ENCODE measurements at regions not wholly inside any gene's neighbourhood (a gene's known extent, or its start where the extent isn't known, plus 50 kb on each side); places are given as distances from the start of the nearest gene placed in this dataset.

DNA sequence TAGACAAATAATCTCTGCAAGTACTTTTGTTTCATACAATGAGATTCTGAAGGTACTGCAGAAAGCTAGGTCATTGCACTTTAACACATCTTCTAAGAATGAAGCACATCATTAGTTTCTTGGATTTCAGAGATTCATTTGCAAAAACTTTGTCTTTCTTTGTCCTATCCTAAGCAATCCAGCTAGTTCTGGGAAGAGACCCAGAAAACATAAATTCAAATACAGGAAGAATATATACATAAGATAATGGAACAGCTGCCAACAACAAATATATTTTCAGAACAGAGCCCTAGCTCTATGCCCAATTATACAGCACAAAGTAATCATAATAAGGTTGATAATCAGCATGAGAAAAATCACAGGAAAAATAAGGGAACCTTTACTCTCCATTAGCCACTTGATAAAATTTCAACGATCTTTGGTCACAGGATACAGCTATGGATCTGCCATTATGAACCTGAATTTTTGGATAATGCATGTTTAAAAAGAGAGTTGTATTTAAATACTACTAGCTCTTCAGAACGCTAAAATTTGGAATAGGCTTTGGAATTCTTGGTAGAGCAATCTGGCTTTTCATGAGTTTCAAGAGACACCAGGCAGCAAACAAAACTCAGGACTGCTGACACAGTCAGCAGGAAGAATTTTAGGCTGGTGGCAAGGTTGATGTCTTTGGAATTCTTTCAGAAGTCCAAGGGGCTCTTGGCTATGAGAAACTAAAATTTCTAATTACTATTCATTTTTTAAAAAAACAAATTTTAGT lies 250.4 kb upstream of the SMIM21 start:
- no peak for DNase-seq (ENCODE audit: low read depth)

- DNase-seq (ENCODE audit: low read depth) = no peak
Observed at GRCh38 chr18:75660932-75661331, 233.4 kb upstream of the SMIM21 start.

- no peak for DNase-seq (ENCODE audit: low read depth)
Observed at GRCh38 chr18:75659535-75660023, 232.1 kb upstream of the SMIM21 start.

DNA sequence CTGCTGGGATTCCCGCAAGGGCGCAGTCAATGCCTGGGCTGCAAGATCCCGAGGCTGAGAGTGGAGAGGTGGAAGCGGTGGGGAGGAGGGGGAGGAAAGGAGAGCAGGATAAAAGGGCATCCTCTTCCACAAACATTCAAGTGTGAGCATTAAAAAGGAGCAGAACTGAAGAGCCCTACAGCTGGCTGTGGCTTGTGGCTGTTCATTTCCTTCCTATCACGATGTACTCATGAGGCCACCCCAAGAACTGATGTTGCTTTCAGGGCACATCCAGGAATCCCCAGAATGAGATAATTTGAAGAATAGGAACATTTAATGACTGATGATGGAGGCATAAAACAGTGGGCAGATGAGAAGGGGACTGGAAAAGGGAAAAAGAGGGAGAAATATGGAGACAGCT lies 230.8 kb upstream of the SMIM21 start:
- no peak for DNase-seq (ENCODE audit: low read depth)

DNA sequence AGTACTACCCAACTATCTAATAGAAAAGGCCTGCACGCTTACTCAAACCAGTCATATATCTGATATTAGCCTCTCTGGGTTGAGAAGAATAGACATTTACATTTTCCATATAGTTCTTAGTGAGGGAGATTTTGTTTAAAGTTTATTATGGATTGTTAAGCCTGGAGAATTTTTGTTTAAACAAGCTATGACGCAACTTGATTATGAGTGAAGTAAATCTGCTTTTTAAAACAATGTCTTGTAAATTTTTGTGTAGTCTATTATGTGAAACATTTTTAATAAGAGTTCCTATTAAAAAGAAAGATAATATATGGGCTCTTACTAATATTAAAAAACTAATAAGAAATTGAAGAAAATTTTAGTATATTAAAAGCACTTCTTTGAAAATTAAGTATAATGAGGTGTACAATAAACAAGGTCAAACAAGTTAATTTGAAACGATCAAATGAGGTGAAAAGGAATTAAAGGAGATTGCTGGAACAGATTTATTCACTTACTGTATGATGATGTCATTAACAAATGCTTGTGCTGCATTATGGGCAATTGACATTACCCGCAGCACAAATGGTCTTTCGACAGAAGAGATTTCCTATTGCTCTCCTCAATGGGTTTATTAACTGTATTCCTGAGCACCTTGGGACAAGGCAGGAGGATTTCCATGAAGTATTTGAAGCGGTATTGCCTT lies 229.2 kb upstream of the SMIM21 start:
- no peak for DNase-seq (ENCODE audit: low read depth)

GRCh38 chr18:75656035-75656434 lies 228.5 kb upstream of the SMIM21 start:
- DNase-seq (ENCODE audit: low read depth) = no peak

GRCh38 chr18:75654851-75655751 lies 227.6 kb upstream of the SMIM21 start:
- no peak for DNase-seq (ENCODE audit: low read depth)

DNA sequence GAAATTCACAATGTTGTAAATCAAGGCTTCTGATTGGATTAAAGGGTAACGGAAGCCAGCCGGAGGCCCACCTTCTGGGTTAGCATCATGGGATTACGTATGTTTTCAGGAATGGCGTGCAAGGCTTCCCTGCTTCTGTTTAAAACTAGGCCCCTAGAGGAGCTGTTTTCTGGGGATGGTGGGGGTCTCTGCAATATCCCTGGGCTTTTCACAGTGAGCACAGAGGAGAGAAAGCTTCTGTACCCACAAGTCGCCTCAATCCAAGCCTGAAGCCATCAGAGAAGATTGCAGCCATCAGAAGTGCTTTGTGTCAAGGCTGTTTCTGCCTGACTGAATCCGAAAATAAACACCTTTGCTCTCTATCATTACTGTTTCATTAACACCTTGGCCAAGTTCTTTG lies 226.9 kb upstream of the SMIM21 start:
- DNase-seq (ENCODE audit: low read depth) = no peak

- no peak for DNase-seq (ENCODE audit: low read depth)
Observed at GRCh38 chr18:75652528-75652927, 225.0 kb upstream of the SMIM21 start.

DNA sequence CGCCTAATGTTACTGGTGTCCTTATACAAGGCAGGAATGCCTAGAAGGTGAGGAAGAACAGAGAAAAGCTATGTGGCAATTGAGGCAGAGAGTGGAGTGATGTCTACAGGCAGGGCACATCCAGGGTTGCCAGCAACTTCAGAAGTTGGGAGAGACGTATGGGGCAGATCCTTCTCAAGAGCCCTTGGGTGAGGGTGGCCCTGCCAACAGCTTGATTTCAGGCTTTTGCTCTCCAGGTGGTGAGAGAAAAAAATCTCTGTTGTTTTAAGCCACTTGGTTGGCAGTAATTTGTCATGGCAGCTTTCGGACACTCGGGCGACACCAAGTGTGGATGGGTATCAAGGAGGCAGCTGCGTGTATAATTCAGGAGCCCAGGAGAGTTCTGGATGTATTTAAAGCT lies 217.4 kb upstream of the SMIM21 start:
- DNase-seq (ENCODE audit: low read depth) = no peak

GRCh38 chr18:75643083-75643482 lies 215.6 kb upstream of the SMIM21 start:
- no peak for DNase-seq (ENCODE audit: low read depth)

- DNase-seq (ENCODE audit: low read depth) = no peak
Observed at GRCh38 chr18:75639472-75639831, 211.9 kb upstream of the SMIM21 start.

DNA sequence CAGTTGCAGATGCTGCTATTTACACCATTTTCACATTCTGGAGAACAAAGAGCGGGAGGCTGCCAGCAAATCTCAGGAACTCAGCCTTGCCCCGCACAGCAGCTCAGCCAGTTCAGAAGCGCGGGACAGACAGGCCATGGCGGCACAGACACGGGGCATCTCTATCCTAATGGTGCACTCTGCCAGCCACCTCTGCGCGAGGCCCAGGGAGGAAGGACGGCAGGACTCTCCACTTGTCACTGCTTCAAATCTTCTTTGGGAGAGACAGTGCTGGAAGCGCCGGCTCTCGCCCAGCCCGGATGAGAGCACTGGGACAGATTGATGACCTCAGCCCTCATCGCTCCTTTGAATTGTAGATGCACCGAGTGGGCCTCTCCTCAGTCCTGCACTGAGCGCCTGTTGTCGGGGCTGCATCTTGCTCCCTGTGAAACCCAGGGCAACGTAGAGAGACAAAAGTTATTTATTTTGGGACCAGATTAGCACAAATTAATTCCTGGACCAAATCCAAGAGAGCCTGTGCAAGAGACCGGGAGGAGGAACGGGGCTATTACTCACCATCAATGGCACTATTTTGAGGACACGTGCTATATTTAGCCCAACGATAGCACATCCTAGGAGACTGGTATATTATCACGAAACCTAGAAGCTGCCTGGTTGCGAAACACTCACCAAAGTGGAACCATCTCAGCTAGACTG lies 211.4 kb upstream of the SMIM21 start:
- peak; percentile 22 for DNase-seq (ENCODE audit: low read depth)

- DNase-seq (ENCODE audit: low read depth) = no peak
Observed at GRCh38 chr18:75638223-75638775, 210.8 kb upstream of the SMIM21 start.

- no peak for DNase-seq (ENCODE audit: low read depth)
Observed at GRCh38 chr18:75635096-75635495, 207.6 kb upstream of the SMIM21 start.

- no peak for DNase-seq (ENCODE audit: low read depth)
Observed at GRCh38 chr18:75625966-75626365, 198.5 kb upstream of the SMIM21 start.

DNA sequence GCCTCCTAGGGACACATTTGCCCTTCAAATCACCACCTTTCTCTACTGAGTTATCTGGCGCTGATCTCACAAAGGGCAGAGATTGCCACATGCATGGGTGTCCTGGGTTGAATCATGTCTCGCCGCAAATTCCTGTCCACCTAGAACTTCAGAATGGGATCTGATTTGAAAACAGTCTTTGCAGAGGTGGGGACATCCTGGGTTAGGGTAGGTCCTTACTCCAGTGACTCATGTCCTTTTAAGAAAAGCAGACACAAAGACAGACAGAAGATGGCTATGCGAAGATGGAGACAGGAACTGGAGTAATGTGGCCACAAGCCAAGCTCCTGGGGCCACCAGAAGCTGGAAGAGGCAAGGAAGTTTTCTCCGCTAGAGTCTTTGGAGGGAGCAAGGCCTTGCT lies 197.4 kb upstream of the SMIM21 start:
- DNase-seq (ENCODE audit: low read depth) = no peak

DNA sequence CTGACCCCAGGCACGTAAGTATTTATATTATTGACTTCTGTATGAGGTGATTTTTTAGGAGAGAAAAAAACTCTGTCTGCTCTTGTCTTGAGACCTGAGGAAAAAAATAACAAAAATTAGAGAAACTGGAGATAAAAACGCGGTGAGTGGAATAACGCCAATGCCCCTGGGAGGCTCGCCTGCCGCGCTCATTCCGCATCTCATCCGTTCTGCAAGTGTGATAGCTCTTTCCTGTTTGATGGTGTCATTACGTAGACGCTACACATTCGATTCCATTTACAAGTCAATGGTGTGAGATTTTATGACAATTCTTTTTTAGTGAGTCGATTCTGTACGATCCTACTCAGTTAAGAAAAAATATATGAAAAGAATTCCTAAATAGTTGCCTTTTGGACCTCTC lies 194.3 kb upstream of the SMIM21 start:
- no peak for DNase-seq (ENCODE audit: low read depth)

DNA sequence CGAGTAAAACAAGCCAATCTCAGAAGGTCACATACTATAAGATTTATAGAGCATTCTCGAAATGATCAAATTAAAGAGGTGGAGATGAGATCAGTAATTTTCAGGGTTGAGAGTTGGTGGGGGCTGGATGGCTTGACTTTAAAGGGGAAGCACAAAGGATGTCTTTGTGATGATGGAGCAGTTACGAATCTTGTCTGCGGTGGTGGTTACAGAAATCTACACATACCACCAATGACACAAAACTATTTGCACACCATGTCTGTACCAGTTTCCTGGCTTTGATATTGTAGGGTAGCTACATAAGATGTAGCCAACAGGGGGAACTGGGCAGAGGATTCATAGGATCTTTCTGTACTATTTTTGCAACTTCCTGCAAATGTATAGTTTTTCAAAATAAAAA lies 190.6 kb upstream of the SMIM21 start:
- DNase-seq (ENCODE audit: low read depth) = no peak

DNA sequence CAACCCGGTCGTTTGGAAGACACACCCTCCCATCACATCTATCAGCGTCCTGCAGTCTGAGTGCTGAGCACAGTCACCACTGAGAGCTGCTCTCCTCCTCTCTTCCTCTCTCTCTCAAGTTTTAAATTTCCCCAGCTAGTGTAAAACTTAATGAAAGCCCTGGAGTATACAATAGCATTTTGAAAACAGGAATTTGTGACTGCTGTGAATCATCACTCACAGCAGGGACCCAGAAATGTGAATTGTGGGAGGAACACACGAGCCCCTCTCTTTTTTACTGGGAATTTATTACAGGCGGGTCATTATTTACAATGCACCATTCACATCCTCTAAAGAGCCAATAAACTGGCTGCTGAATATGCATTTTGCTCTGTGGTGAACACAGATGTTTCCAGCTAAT lies 185.0 kb upstream of the SMIM21 start:
- DNase-seq (ENCODE audit: low read depth) = no peak

DNA sequence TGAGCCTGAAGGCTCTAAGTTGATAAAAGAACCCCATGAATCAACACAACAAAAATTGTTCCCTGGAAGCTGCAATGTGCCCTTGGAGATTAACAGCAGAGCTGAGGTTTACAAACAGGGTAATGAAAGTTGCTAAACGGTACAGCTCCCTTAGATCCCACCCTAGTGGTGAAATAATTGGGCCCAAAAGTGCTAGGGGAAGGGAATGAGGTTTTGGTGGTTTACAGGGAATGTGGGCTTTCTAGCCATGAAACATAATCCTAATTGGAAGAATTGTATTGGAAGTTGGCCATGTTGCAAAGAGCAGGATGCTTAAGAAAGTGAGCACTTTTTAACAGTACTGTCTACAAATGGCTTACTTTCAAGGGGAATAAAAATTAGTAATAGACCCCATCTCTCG lies 180.2 kb upstream of the SMIM21 start:
- DNase-seq (ENCODE audit: low read depth) = no peak

GRCh38 chr18:75592527-75592926 lies 165.0 kb upstream of the SMIM21 start:
- no peak for DNase-seq (ENCODE audit: low read depth)

All from fibroblast of the conjunctiva (primary cell).